ENCODE measurements at regions not wholly inside any gene's neighbourhood (a gene's known extent, or its start where the extent isn't known, plus 50 kb on each side); places are given as distances from the start of the nearest gene placed in this dataset.

DNA sequence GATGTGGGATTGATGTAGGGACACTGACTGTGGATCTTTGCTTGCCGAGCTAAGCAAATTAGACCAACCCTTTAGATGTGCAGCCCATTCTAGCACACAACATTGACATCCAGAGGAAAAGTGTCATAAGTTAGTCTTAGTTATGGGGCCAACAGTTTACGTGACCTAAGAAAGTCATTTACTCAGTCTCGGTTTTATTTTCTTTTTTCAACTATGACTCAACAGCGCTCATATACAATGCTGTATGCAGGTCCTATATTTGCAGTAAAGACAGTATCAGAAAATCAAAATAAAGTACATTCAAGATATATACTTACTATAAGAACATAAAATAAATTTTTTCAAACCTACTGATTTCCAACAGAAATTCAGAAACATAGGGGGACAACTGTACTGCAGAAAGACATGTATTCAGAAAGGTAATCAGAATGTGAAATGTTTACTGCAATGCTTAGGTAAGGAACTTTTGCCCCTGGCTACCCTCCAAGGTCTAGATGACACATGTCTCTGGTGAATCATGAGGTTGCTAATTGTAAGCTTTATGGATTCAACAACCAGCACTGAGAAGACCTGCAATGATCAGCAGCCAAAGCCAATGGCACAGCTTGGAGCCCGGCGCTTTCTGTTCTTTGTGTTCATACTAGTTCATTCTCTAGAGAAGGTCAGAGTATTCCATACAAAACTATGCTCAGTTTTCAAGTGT lies 317.5 kb upstream of the CNTN6 start:
- no peak overlapping the region for H3K4me3 ChIP-seq (ENCODE audit: low read depth, low read length)
- no peak for TF ChIP-seq CTCF (IDR thresholded peaks at IDR 0.05; ENCODE audit: low read depth, low read length)

DNA sequence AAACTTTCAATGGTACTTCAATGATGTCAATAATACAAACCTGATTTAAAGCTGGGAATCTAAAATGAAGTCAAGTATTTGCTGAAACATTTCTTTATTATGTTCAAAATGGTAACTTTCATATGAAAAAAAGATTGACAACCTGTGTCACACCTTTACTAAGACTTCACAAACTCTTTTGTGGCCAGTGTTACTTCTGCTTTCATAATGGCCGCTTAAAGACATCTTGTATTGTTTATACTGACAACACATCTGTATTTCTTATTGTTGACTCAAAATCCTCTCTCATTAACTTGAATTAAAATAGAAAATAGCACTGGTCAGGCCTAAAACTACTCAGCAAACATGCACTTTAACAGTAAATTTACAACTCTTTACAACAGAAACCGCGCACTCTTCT lies 312.3 kb upstream of the CNTN6 start:
- TF ChIP-seq CTCF (IDR thresholded peaks at IDR 0.05; ENCODE audit: low read depth, low read length), result no peak
- no peak overlapping the region for H3K4me3 ChIP-seq (ENCODE audit: low read depth, low read length)

DNA sequence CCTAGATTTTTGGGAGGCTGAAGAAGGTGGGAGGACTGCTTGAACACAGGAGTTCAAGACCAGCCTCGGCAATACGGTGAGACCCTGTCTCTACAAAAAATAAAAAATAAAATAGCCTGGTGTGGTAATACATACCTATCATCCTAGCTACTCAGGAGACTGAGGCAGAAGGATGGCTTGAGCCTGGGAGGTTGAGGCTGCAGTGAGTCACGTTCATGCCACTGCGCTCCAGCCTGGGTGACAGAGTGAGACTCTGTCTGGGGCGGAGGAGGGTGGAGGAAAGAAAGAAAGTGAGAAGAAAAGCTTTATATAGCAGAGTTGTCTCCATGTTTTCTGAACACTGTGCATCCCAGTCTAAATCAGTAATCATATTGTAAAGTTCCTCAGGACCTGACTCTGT lies 301.4 kb upstream of the CNTN6 start:
- no peak for TF ChIP-seq CTCF (IDR thresholded peaks at IDR 0.05; ENCODE audit: low read depth, low read length)
- H3K4me3 ChIP-seq (ENCODE audit: low read depth, low read length), result no peak overlapping the region

DNA sequence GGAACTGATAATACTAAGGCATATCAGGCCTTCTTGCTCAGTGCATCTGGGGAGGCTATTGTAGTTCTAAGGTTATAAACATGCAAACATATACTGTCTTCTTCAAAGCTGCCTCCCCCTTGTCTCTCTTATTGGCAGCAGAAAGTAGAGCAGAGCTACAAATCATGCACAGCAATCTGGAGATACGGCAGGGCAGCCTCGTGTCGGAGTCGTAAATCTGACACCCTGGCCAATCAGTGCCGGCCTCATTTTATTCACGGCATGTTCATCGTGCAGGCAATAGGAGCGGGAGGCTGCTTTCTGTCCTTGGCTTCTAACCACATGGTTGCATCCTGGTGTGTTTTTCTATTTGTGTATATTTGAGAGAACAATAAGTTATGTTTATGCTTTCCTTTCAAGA lies 300.2 kb upstream of the CNTN6 start:
- H3K4me3 ChIP-seq (ENCODE audit: low read depth, low read length), result no peak overlapping the region
- TF ChIP-seq CTCF (IDR thresholded peaks at IDR 0.05; ENCODE audit: low read depth, low read length), result no peak

GRCh38 chr3:804211-804610 lies 288.6 kb upstream of the CNTN6 start:
- TF ChIP-seq CTCF (IDR thresholded peaks at IDR 0.05; ENCODE audit: low read depth, low read length), result no peak
- no peak overlapping the region for H3K4me3 ChIP-seq (ENCODE audit: low read depth, low read length)

- no peak for TF ChIP-seq CTCF (IDR thresholded peaks at IDR 0.05; ENCODE audit: low read depth, low read length)
- H3K4me3 ChIP-seq (ENCODE audit: low read depth, low read length), result no peak overlapping the region
Measured at GRCh38 chr3:805326-805725, 287.5 kb upstream of the CNTN6 start.

DNA sequence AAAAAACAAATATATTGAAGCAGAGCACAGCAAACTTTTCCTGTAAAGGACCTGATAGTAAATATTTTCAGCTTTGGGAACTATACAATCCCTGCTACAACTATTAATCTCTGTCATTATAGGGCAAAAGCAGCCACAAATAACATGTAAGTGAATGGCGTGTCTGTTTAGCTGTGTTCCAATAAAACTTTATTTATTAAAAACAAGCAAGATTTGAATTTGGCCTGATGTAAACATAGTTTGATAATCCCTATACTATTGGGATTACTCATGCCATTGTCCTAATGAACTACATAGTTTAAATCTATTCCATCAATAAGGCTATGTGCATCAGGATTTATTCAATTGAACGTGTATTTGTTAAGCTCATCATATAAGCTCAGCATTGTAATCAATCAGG lies 286.8 kb upstream of the CNTN6 start:
- no peak overlapping the region for H3K4me3 ChIP-seq (ENCODE audit: low read depth, low read length)
- TF ChIP-seq CTCF (IDR thresholded peaks at IDR 0.05; ENCODE audit: low read depth, low read length), result no peak
